Tibial nerve (tissue), 3 donors: ENCODE measurements at regions not wholly inside any gene's neighbourhood (a gene's known extent, or its start where the extent isn't known, plus 50 kb on each side); places are given as distances from the start of the nearest gene placed in this dataset.

Experiments used
- CTCF ChIP-seq, 5 experiments: fragments of 200-600 bp in 3 of 5; fragments of 450-650 bp in 2 of 5; sonication (generic) in 3 of 5; IDR thresholded peaks; one replicate each; pipeline ENCODE4 v1.5.1; 2016 to 2019; ENCODE audit warnings: antibody characterized with exemption in 5 of 5, mild to moderate bottlenecking in 3 of 5, moderate library complexity in 2 of 5
- POLR2A ChIP-seq, 2 donors: fragments of 450-650 bp; IDR thresholded peaks; one replicate each; pipeline ENCODE4 v1.6.1; 2017; ENCODE audit warnings: antibody characterized with exemption in 2 of 2, mild to moderate bottlenecking in 2 of 2, moderate library complexity in 2 of 2

- TF ChIP-seq CTCF (IDR thresholded peaks at IDR 0.05) (no peak), POLR2A (IDR thresholded peaks at IDR 0.05) (no peak)
Observed at GRCh38 chr4:108315694-108316093, 147.0 kb upstream of the LEF1 start.
